GM21423 (cell line): ENCODE measurements at regions not wholly inside any gene's neighbourhood (a gene's known extent, or its start where the extent isn't known, plus 50 kb on each side); places are given as distances from the start of the nearest gene placed in this dataset.

Source experiments
- ATAC-seq: cut with Tn5 transposase; IDR thresholded peaks from one replicate; pipeline ENCODE4 v1.9.1; 2021; ENCODE audit warnings: mild to moderate bottlenecking, moderate library complexity; ENCODE audit not compliant: unreplicated experiment

- no peak for ATAC-seq
Measured at GRCh38 chr2:236847023-236847422, 238.7 kb upstream of the COPS8 start.

GRCh38 chr2:236847538-236848263 lies 238.0 kb upstream of the COPS8 start:
- ATAC-seq = no peak

GRCh38 chr2:236848501-236848900 lies 237.2 kb upstream of the COPS8 start:
- ATAC-seq = no peak

GRCh38 chr2:236849508-236849907 lies 236.2 kb upstream of the COPS8 start:
- no peak for ATAC-seq

GRCh38 chr2:236849940-236850339 lies 235.7 kb upstream of the COPS8 start:
- no peak for ATAC-seq

GRCh38 chr2:236851187-236851586 lies 234.5 kb upstream of the COPS8 start:
- no peak for ATAC-seq

GRCh38 chr2:236852100-236852976 lies 233.4 kb upstream of the COPS8 start:
- ATAC-seq = no peak

- no peak for ATAC-seq
Measured at GRCh38 chr2:236852977-236853374, 232.7 kb upstream of the COPS8 start.

GRCh38 chr2:236853585-236854051 lies 232.1 kb upstream of the COPS8 start:
- ATAC-seq = no peak

- ATAC-seq = no peak
Measured at GRCh38 chr2:236855176-236855865, 230.4 kb upstream of the COPS8 start.

- ATAC-seq = no peak
Measured at GRCh38 chr2:236855866-236856847, 229.5 kb upstream of the COPS8 start.

GRCh38 chr2:236856848-236857235 lies 228.8 kb upstream of the COPS8 start:
- no peak for ATAC-seq

- ATAC-seq = no peak
Measured at GRCh38 chr2:236857246-236857645, 228.4 kb upstream of the COPS8 start.

- no peak for ATAC-seq
Measured at GRCh38 chr2:236857781-236858180, 227.9 kb upstream of the COPS8 start.

- ATAC-seq = no peak
Measured at GRCh38 chr2:236858661-236859060, 227.0 kb upstream of the COPS8 start.

GRCh38 chr2:236859908-236860307 lies 225.8 kb upstream of the COPS8 start:
- no peak for ATAC-seq

GRCh38 chr2:236861196-236861875 lies 224.4 kb upstream of the COPS8 start:
- no peak for ATAC-seq

- no peak for ATAC-seq
Measured at GRCh38 chr2:236861944-236862343, 223.7 kb upstream of the COPS8 start.

- ATAC-seq = no peak
Measured at GRCh38 chr2:236862526-236862925, 223.2 kb upstream of the COPS8 start.
